ENCODE measurements at regions not wholly inside any gene's neighbourhood (a gene's known extent, or its start where the extent isn't known, plus 50 kb on each side); places are given as distances from the start of the nearest gene placed in this dataset.

GRCh38 chr3:101068876-101069606 lies 75.8 kb upstream of the ABI3BP start:
- peak; percentile 13 for DNase-seq (ENCODE audit: low read depth)
- H3K4me3 ChIP-seq (replicated peaks; ENCODE audit: low read depth, low read length): no peak overlapping the region
- TF ChIP-seq, protein P1, sequence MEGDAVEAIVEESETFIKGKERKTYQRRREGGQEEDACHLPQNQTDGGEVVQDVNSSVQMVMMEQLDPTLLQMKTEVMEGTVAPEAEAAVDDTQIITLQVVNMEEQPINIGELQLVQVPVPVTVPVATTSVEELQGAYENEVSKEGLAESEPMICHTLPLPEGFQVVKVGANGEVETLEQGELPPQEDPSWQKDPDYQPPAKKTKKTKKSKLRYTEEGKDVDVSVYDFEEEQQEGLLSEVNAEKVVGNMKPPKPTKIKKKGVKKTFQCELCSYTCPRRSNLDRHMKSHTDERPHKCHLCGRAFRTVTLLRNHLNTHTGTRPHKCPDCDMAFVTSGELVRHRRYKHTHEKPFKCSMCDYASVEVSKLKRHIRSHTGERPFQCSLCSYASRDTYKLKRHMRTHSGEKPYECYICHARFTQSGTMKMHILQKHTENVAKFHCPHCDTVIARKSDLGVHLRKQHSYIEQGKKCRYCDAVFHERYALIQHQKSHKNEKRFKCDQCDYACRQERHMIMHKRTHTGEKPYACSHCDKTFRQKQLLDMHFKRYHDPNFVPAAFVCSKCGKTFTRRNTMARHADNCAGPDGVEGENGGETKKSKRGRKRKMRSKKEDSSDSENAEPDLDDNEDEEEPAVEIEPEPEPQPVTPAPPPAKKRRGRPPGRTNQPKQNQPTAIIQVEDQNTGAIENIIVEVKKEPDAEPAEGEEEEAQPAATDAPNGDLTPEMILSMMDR (IDR thresholded peaks at IDR 0.05; ENCODE audit: low read length, missing control alignments): no peak

DNA sequence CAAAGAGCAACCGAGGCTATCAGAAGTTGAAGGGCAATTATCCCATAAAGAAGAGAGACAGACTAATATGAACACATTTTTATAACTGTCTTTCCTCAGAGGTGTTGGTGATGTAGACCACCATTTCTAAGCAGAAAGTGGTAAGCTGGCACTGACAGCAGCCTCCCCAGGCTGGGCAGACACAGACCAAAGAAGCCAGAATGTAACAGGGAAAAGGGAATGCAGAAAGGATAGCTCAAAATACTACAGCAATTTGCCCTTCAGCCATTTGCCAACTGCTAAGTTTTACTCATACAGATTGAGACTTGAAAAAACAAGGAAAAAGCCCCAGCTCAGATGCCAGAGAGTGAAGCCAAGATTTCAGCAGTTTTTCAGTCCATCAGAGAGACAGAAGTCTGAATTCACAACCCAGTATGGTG lies 73.5 kb upstream of the ABI3BP start:
- no peak overlapping the region for H3K4me3 ChIP-seq (replicated peaks; ENCODE audit: low read depth, low read length)
- peak; percentile 46 for DNase-seq (ENCODE audit: low read depth)
- TF ChIP-seq, protein P1 (IDR thresholded peaks at IDR 0.05; ENCODE audit: low read length, missing control alignments): no peak

DNA sequence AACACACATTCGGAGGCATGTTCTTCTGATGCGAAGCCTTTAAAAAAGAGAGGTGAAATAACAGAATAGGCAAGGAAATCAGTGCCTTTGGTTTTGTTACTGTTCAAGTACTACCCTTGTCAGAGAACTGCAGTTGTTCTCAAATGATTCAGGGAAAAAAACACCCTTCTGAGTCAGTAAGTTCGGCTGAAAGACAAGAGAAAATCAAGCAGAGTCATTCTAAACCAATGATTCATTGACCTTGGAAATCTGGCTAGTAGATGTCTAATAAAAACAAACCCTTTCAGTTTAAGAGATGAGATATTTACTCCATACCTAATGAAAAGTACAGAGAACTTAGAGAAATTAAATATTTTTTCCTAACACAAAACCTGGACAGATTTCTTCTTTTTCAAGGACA lies 72.7 kb upstream of the ABI3BP start:
- TF ChIP-seq, protein P1 (IDR thresholded peaks at IDR 0.05; ENCODE audit: low read length, missing control alignments): no peak
- peak; percentile 87 for DNase-seq (ENCODE audit: low read depth)
- H3K4me3 ChIP-seq (replicated peaks; ENCODE audit: low read depth, low read length): no peak overlapping the region

- no peak overlapping the region for H3K4me3 ChIP-seq (replicated peaks; ENCODE audit: low read depth, low read length)
- DNase-seq (ENCODE audit: low read depth): no peak
- TF ChIP-seq, protein P1 (IDR thresholded peaks at IDR 0.05; ENCODE audit: low read length, missing control alignments): no peak
Observed at GRCh38 chr3:101063401-101063800, 70.2 kb upstream of the ABI3BP start.

- TF ChIP-seq, protein P1 (IDR thresholded peaks at IDR 0.05; ENCODE audit: low read length, missing control alignments): no peak
- no peak overlapping the region for H3K4me3 ChIP-seq (replicated peaks; ENCODE audit: low read depth, low read length)
- DNase-seq (ENCODE audit: low read depth): no peak
Observed at GRCh38 chr3:101061312-101061711, 68.1 kb upstream of the ABI3BP start.

DNA sequence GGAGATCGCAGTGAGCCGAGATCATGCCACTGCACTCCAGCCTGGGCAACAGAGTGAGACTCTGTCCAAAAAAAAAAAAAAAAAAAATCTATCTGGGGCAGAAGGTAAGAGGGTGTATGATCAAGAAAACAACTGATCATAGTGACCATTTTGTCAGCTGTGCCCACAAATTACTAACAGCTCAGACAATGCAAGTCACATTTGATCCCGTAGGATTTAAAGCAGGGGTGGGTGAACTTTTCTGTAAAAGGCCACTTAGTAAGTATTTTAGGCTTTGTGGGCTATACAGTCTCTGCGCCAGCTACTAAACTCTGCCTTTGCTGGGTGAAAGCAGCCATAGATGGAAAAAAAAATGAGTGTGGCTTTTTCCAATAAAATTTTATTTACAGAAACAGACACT lies 57.6 kb upstream of the ABI3BP start:
- TF ChIP-seq, protein P1 (IDR thresholded peaks at IDR 0.05; ENCODE audit: low read length, missing control alignments): no peak
- DNase-seq (ENCODE audit: low read depth): no peak
- H3K4me3 ChIP-seq (replicated peaks; ENCODE audit: low read depth, low read length): no peak overlapping the region

DNA sequence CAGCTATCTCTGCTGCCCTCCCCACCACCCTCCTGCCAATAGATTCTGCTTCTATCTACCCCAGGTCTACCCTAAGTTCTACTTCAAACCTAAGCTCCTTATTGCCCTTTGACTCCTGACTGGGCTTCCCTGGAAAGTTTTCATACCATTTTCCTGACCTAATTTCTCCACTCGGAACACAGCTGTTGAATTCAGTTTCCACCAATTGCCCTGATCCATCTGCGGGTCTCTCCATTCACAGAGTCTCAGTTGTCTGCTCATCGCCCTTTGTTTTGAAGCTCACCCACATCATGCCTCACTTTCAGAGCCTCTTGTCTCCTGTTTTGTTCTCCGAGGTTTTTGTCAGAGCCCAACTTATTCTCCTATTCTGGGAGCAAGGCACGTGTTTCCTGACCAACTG lies 56.8 kb upstream of the ABI3BP start:
- H3K4me3 ChIP-seq (replicated peaks; ENCODE audit: low read depth, low read length): no peak overlapping the region
- no peak for DNase-seq (ENCODE audit: low read depth)
- TF ChIP-seq, protein P1 (IDR thresholded peaks at IDR 0.05; ENCODE audit: low read length, missing control alignments): no peak
